WTC11 (cell line): ENCODE measurements at regions not wholly inside any gene's neighbourhood (a gene's known extent, or its start where the extent isn't known, plus 50 kb on each side); places are given as distances from the start of the nearest gene placed in this dataset.

Experiments
- ATAC-seq: fragments of 200-7000 bp; cut with Tn5 transposase; 2 replicates; pipeline ENCODE4 v1.10.0; 2021; ENCODE audit warnings: mild to moderate bottlenecking, moderate library complexity
- CTCF ChIA-PET: fragments of 300-600 bp; sonication (Branson Sonifier 250); formaldehyde crosslinking; loops from one replicate; lab custom pipeline; 2021; ENCODE audit warnings: antibody characterized with exemption; lab: Charles Lee
- POLR2A ChIA-PET: fragments of 350-600 bp; sonication (Branson Sonifier 250); formaldehyde crosslinking; loops from one replicate; lab custom pipeline; 2021; ENCODE audit warnings: antibody characterized with exemption; lab: Charles Lee
- DNase-seq: peaks from one replicate; pipeline ENCODE4 v3.0.0; 2021; ENCODE audit warnings: low spot score
- H3K27ac Mint-ChIP-seq: 2 replicates; pipeline ENCODE4 v1.8.0; 2021; ENCODE audit warnings: mixed read lengths
- H3K27me3 Mint-ChIP-seq: 2 replicates; pipeline ENCODE4 v1.8.0; 2021; ENCODE audit warnings: low read depth, mild to moderate bottlenecking, moderate library complexity, mixed read lengths
- H3K36me3 Mint-ChIP-seq: 2 replicates; pipeline ENCODE4 v1.8.0; 2021; ENCODE audit warnings: mixed read lengths
- H3K4me1 Mint-ChIP-seq: 2 replicates; pipeline ENCODE4 v1.8.0; 2022; ENCODE audit warnings: mixed read lengths
- H3K4me3 Mint-ChIP-seq: 2 replicates; pipeline ENCODE4 v1.8.0; 2021; ENCODE audit warnings: mild to moderate bottlenecking, moderate library complexity, mixed read lengths
- H3K9me3 Mint-ChIP-seq: 2 replicates; pipeline ENCODE4 v1.8.0; 2021; ENCODE audit warnings: mixed read lengths
- ATF1 ChIP-seq: sonication (generic); formaldehyde crosslinking; IDR thresholded peaks from 2 replicates; pipeline ENCODE4 v1.8.1; 2023; ENCODE audit warnings: mild to moderate bottlenecking, moderate library complexity, missing genetic modification reagents
- CREB1 ChIP-seq: sonication (generic); formaldehyde crosslinking; IDR thresholded peaks from 2 replicates; pipeline ENCODE4 v1.8.0; 2023; ENCODE audit warnings: mild to moderate bottlenecking, missing genetic modification reagents
- CREM ChIP-seq: sonication (generic); formaldehyde crosslinking; IDR thresholded peaks from 2 replicates; pipeline ENCODE4 v1.8.1; 2022; ENCODE audit warnings: mild to moderate bottlenecking, missing genetic modification reagents, moderate library complexity
- EMX1 ChIP-seq: fragments of 250-450 bp; sonication (Bioruptor Pico); IDR thresholded peaks from 2 replicates; pipeline ENCODE4 v1.8.0; 2021; ENCODE audit warnings: mild to moderate bottlenecking
- ESRRA ChIP-seq: sonication (generic); formaldehyde crosslinking; IDR thresholded peaks from 2 replicates; pipeline ENCODE4 v1.8.1; 2022; ENCODE audit warnings: mild to moderate bottlenecking, missing genetic modification reagents, borderline replicate concordance
- JAZF1 ChIP-seq: fragments of 250-450 bp; sonication (Bioruptor Pico); IDR thresholded peaks from 2 replicates; pipeline ENCODE4 v1.9.0; 2021; ENCODE audit warnings: moderate library complexity, mild to moderate bottlenecking, inconsistent platforms
- SMAD4 ChIP-seq: sonication (generic); formaldehyde crosslinking; IDR thresholded peaks from 2 replicates; pipeline ENCODE4 v1.8.0; 2022; ENCODE audit warnings: mild to moderate bottlenecking, missing genetic modification reagents
- SOX15 ChIP-seq: fragments of 250-450 bp; sonication (Bioruptor Pico); IDR thresholded peaks from 2 replicates; pipeline ENCODE4 v1.9.0; 2021; ENCODE audit warnings: mild to moderate bottlenecking
- TP53 ChIP-seq: sonication (generic); formaldehyde crosslinking; IDR thresholded peaks from 2 replicates; pipeline ENCODE4 v1.8.1; 2023; ENCODE audit warnings: mild to moderate bottlenecking, missing genetic modification reagents
- ZNF396 ChIP-seq: fragments of 250-450 bp; sonication (Bioruptor Pico); IDR thresholded peaks from 2 replicates; pipeline ENCODE4 v1.8.0; 2021; ENCODE audit warnings: mild to moderate bottlenecking, moderate library complexity, borderline replicate concordance
- TF ChIP-seq, protein P1 (sequence below): fragments of 200-600 bp; IDR thresholded peaks from 2 replicates; pipeline ENCODE4 v1.8.0; 2022; ENCODE audit warnings: antibody characterized with exemption
- TF ChIP-seq, protein P2 (sequence below): sonication (generic); formaldehyde crosslinking; IDR thresholded peaks from 2 replicates; pipeline ENCODE4 v1.8.0; 2022; ENCODE audit warnings: missing genetic modification reagents
- TF ChIP-seq, protein P3 (sequence below): sonication (generic); formaldehyde crosslinking; conservative IDR thresholded peaks from 2 replicates; pipeline ENCODE4 v1.8.1; 2023; ENCODE audit warnings: mild to moderate bottlenecking, low read depth, missing genetic modification reagents, moderate library complexity
- TF ChIP-seq, protein P4 (sequence below): sonication (generic); formaldehyde crosslinking; IDR thresholded peaks from 2 replicates; pipeline ENCODE4 v1.8.1; 2023; ENCODE audit warnings: mild to moderate bottlenecking, missing genetic modification reagents, moderate library complexity
- TF ChIP-seq, protein P5 (sequence below): sonication (generic); formaldehyde crosslinking; IDR thresholded peaks from 2 replicates; pipeline ENCODE4 v1.8.1; 2022; ENCODE audit warnings: mild to moderate bottlenecking, missing genetic modification reagents, moderate library complexity, borderline replicate concordance
- TF ChIP-seq, protein P6 (sequence below): sonication (generic); formaldehyde crosslinking; IDR thresholded peaks from 2 replicates; pipeline ENCODE4 v1.8.1; 2023; ENCODE audit warnings: mild to moderate bottlenecking, missing genetic modification reagents, moderate library complexity
- TF ChIP-seq, protein P7 (sequence below): sonication (generic); formaldehyde crosslinking; IDR thresholded peaks from 2 replicates; pipeline ENCODE4 v1.8.1; 2023; ENCODE audit warnings: mild to moderate bottlenecking, moderate library complexity, missing genetic modification reagents
- TF ChIP-seq, protein P8 (sequence below): sonication (generic); formaldehyde crosslinking; IDR thresholded peaks from 2 replicates; pipeline ENCODE4 v1.8.0; 2023; ENCODE audit warnings: missing genetic modification reagents, mild to moderate bottlenecking, borderline replicate concordance
- TF ChIP-seq, protein P9 (sequence below): fragments of 250-450 bp; sonication (Bioruptor Pico); IDR thresholded peaks from 2 replicates; pipeline ENCODE4 v1.8.0; 2021; ENCODE audit warnings: mild to moderate bottlenecking

DNA sequence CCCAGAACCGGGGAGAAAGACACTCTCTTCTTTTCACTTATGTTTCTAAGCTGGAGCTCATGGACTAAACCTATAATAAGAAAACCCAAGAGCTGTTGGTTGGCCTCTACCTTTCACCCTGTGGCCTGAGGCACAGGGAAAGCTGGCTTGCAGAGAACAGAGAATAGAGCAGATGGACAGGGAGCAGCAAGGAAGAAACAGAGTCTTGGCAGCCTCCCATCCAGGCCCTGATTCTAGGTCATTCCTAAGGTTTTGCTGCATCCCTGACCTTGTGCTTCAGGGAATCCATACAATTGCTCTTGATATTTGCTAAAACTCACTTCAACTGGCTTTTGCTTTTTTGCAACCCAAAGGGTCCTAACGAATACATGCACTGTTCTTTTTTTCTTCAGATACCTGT is 87.8 kb downstream of the SMIM20 start:
- H3K9me3 Mint-ChIP-seq = peaks cover 5% of the 10 kb centered on the region; the same call in 1 of the 2 replicates
- no peak overlapping the region for H3K27ac Mint-ChIP-seq
- POLR2A ChIA-PET = interaction anchor here (0.8 kb wide), 1 partner anchor 26 kb away, joined by 3 read pairs; no protein-coding TSS in a partner anchor
- H3K36me3 Mint-ChIP-seq = no peaks in the 10 kb centered on the region; the same call in 1 of the 2 replicates
- TF ChIP-seq, protein P1, sequence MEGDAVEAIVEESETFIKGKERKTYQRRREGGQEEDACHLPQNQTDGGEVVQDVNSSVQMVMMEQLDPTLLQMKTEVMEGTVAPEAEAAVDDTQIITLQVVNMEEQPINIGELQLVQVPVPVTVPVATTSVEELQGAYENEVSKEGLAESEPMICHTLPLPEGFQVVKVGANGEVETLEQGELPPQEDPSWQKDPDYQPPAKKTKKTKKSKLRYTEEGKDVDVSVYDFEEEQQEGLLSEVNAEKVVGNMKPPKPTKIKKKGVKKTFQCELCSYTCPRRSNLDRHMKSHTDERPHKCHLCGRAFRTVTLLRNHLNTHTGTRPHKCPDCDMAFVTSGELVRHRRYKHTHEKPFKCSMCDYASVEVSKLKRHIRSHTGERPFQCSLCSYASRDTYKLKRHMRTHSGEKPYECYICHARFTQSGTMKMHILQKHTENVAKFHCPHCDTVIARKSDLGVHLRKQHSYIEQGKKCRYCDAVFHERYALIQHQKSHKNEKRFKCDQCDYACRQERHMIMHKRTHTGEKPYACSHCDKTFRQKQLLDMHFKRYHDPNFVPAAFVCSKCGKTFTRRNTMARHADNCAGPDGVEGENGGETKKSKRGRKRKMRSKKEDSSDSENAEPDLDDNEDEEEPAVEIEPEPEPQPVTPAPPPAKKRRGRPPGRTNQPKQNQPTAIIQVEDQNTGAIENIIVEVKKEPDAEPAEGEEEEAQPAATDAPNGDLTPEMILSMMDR = no peak
- TF ChIP-seq, protein P2, sequence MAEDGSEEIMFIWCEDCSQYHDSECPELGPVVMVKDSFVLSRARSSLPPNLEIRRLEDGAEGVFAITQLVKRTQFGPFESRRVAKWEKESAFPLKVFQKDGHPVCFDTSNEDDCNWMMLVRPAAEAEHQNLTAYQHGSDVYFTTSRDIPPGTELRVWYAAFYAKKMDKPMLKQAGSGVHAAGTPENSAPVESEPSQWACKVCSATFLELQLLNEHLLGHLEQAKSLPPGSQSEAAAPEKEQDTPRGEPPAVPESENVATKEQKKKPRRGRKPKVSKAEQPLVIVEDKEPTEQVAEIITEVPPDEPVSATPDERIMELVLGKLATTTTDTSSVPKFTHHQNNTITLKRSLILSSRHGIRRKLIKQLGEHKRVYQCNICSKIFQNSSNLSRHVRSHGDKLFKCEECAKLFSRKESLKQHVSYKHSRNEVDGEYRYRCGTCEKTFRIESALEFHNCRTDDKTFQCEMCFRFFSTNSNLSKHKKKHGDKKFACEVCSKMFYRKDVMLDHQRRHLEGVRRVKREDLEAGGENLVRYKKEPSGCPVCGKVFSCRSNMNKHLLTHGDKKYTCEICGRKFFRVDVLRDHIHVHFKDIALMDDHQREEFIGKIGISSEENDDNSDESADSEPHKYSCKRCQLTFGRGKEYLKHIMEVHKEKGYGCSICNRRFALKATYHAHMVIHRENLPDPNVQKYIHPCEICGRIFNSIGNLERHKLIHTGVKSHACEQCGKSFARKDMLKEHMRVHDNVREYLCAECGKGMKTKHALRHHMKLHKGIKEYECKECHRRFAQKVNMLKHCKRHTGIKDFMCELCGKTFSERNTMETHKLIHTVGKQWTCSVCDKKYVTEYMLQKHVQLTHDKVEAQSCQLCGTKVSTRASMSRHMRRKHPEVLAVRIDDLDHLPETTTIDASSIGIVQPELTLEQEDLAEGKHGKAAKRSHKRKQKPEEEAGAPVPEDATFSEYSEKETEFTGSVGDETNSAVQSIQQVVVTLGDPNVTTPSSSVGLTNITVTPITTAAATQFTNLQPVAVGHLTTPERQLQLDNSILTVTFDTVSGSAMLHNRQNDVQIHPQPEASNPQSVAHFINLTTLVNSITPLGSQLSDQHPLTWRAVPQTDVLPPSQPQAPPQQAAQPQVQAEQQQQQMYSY (CRISPR knock-in tag) = no peak
- TF ChIP-seq, protein P3, sequence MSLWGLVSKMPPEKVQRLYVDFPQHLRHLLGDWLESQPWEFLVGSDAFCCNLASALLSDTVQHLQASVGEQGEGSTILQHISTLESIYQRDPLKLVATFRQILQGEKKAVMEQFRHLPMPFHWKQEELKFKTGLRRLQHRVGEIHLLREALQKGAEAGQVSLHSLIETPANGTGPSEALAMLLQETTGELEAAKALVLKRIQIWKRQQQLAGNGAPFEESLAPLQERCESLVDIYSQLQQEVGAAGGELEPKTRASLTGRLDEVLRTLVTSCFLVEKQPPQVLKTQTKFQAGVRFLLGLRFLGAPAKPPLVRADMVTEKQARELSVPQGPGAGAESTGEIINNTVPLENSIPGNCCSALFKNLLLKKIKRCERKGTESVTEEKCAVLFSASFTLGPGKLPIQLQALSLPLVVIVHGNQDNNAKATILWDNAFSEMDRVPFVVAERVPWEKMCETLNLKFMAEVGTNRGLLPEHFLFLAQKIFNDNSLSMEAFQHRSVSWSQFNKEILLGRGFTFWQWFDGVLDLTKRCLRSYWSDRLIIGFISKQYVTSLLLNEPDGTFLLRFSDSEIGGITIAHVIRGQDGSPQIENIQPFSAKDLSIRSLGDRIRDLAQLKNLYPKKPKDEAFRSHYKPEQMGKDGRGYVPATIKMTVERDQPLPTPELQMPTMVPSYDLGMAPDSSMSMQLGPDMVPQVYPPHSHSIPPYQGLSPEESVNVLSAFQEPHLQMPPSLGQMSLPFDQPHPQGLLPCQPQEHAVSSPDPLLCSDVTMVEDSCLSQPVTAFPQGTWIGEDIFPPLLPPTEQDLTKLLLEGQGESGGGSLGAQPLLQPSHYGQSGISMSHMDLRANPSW (CRISPR knock-in tag) = no peak
- TF ChIP-seq ZNF396 (CRISPR knock-in tag) (no peak), ESRRA (CRISPR knock-in tag) (no peak), TP53 (CRISPR knock-in tag) (no peak), CREM (no peak), SMAD4 (CRISPR knock-in tag) (no peak), ATF1 (CRISPR knock-in tag) (no peak), JAZF1 (CRISPR knock-in tag) (no peak), EMX1 (CRISPR knock-in tag) (no peak), SOX15 (CRISPR knock-in tag) (no peak), CREB1 (CRISPR knock-in tag) (no peak)
- TF ChIP-seq, protein P4, sequence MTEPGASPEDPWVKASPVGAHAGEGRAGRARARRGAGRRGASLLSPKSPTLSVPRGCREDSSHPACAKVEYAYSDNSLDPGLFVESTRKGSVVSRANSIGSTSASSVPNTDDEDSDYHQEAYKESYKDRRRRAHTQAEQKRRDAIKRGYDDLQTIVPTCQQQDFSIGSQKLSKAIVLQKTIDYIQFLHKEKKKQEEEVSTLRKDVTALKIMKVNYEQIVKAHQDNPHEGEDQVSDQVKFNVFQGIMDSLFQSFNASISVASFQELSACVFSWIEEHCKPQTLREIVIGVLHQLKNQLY (CRISPR knock-in tag) = no peak
- TF ChIP-seq, protein P5, sequence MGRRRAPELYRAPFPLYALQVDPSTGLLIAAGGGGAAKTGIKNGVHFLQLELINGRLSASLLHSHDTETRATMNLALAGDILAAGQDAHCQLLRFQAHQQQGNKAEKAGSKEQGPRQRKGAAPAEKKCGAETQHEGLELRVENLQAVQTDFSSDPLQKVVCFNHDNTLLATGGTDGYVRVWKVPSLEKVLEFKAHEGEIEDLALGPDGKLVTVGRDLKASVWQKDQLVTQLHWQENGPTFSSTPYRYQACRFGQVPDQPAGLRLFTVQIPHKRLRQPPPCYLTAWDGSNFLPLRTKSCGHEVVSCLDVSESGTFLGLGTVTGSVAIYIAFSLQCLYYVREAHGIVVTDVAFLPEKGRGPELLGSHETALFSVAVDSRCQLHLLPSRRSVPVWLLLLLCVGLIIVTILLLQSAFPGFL (CRISPR knock-in tag) = no peak
- TF ChIP-seq, protein P6, sequence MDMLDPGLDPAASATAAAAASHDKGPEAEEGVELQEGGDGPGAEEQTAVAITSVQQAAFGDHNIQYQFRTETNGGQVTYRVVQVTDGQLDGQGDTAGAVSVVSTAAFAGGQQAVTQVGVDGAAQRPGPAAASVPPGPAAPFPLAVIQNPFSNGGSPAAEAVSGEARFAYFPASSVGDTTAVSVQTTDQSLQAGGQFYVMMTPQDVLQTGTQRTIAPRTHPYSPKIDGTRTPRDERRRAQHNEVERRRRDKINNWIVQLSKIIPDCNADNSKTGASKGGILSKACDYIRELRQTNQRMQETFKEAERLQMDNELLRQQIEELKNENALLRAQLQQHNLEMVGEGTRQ (CRISPR knock-in tag) = no peak
- TF ChIP-seq, protein P7, sequence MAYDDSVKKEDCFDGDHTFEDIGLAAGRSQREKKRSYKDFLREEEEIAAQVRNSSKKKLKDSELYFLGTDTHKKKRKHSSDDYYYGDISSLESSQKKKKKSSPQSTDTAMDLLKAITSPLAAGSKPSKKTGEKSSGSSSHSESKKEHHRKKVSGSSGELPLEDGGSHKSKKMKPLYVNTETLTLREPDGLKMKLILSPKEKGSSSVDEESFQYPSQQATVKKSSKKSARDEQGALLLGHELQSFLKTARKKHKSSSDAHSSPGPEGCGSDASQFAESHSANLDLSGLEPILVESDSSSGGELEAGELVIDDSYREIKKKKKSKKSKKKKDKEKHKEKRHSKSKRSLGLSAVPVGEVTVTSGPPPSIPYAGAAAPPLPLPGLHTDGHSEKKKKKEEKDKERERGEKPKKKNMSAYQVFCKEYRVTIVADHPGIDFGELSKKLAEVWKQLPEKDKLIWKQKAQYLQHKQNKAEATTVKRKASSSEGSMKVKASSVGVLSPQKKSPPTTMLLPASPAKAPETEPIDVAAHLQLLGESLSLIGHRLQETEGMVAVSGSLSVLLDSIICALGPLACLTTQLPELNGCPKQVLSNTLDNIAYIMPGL (CRISPR knock-in tag) = no peak
- TF ChIP-seq, protein P8, sequence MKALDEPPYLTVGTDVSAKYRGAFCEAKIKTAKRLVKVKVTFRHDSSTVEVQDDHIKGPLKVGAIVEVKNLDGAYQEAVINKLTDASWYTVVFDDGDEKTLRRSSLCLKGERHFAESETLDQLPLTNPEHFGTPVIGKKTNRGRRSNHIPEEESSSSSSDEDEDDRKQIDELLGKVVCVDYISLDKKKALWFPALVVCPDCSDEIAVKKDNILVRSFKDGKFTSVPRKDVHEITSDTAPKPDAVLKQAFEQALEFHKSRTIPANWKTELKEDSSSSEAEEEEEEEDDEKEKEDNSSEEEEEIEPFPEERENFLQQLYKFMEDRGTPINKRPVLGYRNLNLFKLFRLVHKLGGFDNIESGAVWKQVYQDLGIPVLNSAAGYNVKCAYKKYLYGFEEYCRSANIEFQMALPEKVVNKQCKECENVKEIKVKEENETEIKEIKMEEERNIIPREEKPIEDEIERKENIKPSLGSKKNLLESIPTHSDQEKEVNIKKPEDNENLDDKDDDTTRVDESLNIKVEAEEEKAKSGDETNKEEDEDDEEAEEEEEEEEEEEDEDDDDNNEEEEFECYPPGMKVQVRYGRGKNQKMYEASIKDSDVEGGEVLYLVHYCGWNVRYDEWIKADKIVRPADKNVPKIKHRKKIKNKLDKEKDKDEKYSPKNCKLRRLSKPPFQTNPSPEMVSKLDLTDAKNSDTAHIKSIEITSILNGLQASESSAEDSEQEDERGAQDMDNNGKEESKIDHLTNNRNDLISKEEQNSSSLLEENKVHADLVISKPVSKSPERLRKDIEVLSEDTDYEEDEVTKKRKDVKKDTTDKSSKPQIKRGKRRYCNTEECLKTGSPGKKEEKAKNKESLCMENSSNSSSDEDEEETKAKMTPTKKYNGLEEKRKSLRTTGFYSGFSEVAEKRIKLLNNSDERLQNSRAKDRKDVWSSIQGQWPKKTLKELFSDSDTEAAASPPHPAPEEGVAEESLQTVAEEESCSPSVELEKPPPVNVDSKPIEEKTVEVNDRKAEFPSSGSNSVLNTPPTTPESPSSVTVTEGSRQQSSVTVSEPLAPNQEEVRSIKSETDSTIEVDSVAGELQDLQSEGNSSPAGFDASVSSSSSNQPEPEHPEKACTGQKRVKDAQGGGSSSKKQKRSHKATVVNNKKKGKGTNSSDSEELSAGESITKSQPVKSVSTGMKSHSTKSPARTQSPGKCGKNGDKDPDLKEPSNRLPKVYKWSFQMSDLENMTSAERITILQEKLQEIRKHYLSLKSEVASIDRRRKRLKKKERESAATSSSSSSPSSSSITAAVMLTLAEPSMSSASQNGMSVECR (CRISPR knock-in tag) = no peak
- TF ChIP-seq, protein P9, sequence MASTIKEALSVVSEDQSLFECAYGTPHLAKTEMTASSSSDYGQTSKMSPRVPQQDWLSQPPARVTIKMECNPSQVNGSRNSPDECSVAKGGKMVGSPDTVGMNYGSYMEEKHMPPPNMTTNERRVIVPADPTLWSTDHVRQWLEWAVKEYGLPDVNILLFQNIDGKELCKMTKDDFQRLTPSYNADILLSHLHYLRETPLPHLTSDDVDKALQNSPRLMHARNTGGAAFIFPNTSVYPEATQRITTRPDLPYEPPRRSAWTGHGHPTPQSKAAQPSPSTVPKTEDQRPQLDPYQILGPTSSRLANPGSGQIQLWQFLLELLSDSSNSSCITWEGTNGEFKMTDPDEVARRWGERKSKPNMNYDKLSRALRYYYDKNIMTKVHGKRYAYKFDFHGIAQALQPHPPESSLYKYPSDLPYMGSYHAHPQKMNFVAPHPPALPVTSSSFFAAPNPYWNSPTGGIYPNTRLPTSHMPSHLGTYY (CRISPR knock-in tag) = no peak
- no peak for DNase-seq
- no peak overlapping the region for H3K4me3 Mint-ChIP-seq
- no peak for ATAC-seq
- CTCF ChIA-PET = interaction anchor here (2.5 kb wide), 1 partner anchor 14 kb away, joined by 16 read pairs; no protein-coding TSS in a partner anchor
- no peaks in the 10 kb centered on the region for H3K4me1 Mint-ChIP-seq
- H3K27me3 Mint-ChIP-seq = no peaks in the 10 kb centered on the region; the same call in 1 of the 2 replicates
